GM18505 (cell line): ENCODE measurements at regions not wholly inside any gene's neighbourhood (a gene's known extent, or its start where the extent isn't known, plus 50 kb on each side); places are given as distances from the start of the nearest gene placed in this dataset.

ENCODE experiments used
- ATAC-seq: cut with Tn5 transposase; IDR thresholded peaks from one replicate; pipeline ENCODE4 v1.9.1; 2021; ENCODE audit not compliant: unreplicated experiment
- POLR2A ChIP-seq: IDR thresholded peaks from 4 replicates; pipeline ENCODE4 v1.6.1; 2011; ENCODE audit warnings: borderline replicate concordance; ENCODE audit not compliant: insufficient read depth, insufficient read length; ENCODE audit errors: extremely low read depth

GRCh38 chr15:98296653-98297052, 336.1 kb downstream of the ARRDC4 start:
- TF ChIP-seq POLR2A = no peak
- ATAC-seq = no peak

- TF ChIP-seq POLR2A = no peak
- no peak for ATAC-seq
These were observed 343.9 kb downstream of the ARRDC4 start for GRCh38 chr15:98304371-98304770.

DNA sequence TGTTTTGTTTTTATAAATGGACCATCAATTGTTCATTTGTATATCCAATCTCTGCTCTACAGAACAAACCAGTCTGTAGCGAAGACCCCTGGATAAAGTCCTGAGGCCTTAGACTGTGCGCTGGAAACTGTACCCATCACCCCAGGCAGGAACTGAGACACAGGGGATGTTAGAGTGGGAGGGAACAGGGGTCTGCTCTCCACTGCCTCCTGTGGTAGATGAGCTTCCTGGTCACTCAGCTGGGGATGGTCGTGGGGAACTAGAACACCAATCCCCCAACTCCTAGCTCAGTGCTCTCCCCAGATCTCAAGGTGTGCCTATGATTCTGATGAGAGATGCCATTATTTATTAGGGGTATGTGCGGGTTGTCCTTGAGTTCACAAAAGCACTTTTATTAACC, 340.2 kb upstream of the IGF1R start:
- TF ChIP-seq POLR2A = no peak
- no peak for ATAC-seq

DNA sequence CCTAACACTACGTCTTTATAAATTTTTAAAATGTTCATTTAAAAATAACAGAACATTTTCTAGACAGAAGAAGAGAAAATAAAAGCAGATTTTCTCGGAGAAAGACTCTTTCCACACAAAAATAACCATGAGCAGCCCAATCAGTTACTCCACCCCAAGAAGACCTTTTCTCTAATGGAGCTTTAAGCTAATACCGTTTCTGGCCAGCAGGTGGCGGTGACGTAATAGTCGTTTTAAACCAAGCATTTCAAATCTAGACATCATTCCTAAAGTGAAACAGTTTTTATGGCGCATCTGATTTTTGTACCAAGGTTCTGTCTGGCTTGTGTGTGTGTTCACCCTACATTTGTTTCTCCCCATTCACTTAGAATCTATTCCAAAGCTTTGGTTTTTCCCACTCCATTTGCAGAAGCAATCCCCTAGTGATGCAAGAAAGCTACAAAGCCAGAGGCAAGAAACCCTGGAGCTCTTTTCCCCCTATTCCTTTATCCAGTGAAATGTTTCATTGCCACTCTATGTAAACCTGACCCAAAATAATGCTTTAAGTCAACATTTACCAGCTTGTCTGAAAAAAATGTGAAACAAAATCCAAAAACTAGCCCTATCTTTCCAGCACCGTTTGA, 336.7 kb upstream of the IGF1R start:
- ATAC-seq = peak; percentile 73
- TF ChIP-seq POLR2A = no peak

GRCh38 chr15:98312913-98313312, 335.4 kb upstream of the IGF1R start:
- TF ChIP-seq POLR2A = no peak
- ATAC-seq = no peak

- TF ChIP-seq POLR2A = no peak
- ATAC-seq = no peak
These were observed 332.4 kb upstream of the IGF1R start for GRCh38 chr15:98315971-98316370.

- TF ChIP-seq POLR2A = no peak
- no peak for ATAC-seq
These were observed 326.4 kb upstream of the IGF1R start for GRCh38 chr15:98321896-98322295.

- ATAC-seq = no peak
- no peak for TF ChIP-seq POLR2A
These were observed 325.8 kb upstream of the IGF1R start for GRCh38 chr15:98322581-98322980.

DNA sequence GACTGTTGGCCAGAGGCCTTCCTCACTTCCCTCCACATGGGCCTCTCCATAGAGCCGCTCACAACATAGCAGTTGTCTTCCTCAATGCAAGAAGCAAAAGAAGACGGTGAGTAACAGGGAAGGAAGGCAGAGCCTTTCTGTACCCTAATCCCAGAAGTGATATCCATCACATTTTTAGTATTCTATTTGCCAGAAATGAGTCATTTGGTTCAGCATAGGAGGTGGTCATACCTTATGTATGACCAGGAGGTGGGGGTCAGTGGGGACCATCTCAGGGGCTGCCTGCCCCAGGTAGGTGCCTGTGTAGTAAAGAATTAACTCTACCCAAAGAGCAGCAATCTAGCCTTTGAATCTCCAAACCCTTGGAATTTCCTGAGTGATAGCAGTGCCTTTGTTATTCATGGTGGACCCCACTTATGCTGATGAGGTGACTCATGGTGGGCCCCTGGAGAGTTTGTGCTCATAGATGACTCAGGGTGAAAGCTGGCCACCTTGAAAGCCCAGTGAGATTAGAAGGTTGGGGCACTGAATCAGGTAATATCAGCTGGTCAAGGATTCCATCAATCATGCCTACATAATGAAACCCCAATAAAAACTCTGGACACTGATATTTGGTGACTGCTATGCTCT, 323.9 kb upstream of the IGF1R start:
- TF ChIP-seq POLR2A = no peak
- no peak for ATAC-seq

DNA sequence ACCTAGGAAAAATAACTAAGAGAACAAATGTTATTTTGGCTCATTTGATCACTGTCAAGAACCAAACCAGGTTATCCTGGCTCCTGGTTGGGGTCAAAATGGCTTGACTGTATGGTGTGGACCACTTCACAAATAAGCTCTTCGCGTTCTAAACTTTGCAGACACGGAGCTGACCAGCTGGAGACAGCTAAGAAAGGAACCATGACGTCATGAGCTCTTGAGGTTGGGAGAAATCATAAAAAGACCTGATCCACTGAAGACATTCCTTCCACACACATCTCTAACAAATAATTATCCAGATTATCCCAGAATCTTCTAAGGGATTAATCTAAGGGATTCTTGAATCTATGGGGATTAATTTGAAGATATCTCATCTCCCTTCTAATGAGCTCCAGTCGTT, 321.5 kb upstream of the IGF1R start:
- ATAC-seq = no peak
- TF ChIP-seq POLR2A = no peak

- no peak for ATAC-seq
- TF ChIP-seq POLR2A = no peak
These were observed 318.1 kb upstream of the IGF1R start for GRCh38 chr15:98330258-98330657.

DNA sequence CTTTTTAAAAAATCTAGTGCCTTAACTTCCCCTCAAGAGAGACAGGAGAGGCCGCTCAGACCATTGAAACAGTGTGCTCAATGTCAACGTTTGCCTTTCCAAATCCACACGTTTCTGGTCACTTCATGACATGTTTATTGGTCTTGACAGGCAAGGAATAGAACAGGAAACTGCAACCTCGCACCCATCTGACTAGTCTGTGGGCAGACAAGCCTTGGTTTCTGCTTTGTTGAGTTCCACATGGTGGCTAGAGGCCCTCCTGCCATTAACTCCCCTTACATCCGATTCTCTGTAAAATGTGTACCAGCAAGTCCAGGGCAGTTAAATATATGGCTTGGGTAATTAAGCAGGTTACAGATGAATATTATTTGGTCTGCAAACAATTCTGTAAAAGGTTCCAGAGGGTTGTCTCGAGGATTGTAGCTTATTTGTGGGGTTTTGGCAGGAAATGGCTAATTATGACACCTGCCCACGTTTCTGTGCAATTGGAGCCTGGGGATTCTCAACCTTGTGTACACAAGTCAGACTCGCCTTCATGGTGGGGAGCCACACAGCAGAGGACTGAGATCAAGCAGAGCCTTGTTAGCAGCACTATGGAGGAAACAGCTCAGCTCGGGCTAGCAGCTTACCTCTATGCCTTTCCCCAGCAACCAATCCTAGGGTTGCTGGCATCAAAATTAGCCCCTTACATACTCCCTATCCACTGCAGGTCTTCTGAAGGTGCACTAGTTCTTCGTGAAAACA, 317.5 kb upstream of the IGF1R start:
- no peak for TF ChIP-seq POLR2A
- ATAC-seq = no peak

- ATAC-seq = no peak
- no peak for TF ChIP-seq POLR2A
These were observed 316.7 kb upstream of the IGF1R start for GRCh38 chr15:98331676-98332075.

DNA sequence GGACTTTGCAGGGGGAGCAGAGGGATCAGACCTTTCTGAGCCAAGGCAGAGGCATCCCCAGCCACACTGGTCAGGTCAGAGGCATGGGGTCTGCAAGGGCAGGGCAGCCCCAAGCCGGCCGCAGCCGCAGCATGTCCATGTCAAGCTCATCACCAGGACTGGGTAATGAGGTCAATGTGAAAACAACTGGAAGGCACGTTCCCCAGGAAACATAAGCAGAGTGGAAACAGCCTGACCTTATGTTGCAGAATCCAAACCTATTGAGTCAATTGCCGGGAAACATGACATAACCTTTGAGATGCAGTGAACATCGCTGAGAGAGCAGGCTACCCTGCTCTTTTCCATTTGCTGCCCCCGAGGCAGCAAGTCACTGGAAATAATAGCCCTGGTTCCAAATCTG, 315.1 kb upstream of the IGF1R start:
- no peak for TF ChIP-seq POLR2A
- no peak for ATAC-seq
